SK-N-SH (cell line): ENCODE measurements at regions not wholly inside any gene's neighbourhood (a gene's known extent, or its start where the extent isn't known, plus 50 kb on each side); places are given as distances from the start of the nearest gene placed in this dataset.

Experiments used
- CTCF ChIA-PET: fragments of 300-600, 350-600 bp; formaldehyde crosslinking; extraction: SDS; loops from one replicate; lab custom pipeline; 2021; lab: Yijun Ruan, JAX
- POLR2A ChIA-PET: fragments of 350-600 bp; sonication (Branson Sonifier 250); formaldehyde crosslinking; extraction: SDS; loops from one replicate; lab custom pipeline; 2020; ENCODE audit warnings: antibody characterized with exemption, inconsistent platforms; lab: Yijun Ruan, JAX
- DNase-seq: peaks from one replicate; pipeline ENCODE4 v3.0.0; 2012
- H2AFZ ChIP-seq: fragments of 200-600 bp; sonication (generic); 2 replicates; pipeline ENCODE4 v1.8.1; 2016; ENCODE audit warnings: antibody characterized with exemption, mild to moderate bottlenecking, low read depth
- H3F3A ChIP-seq: fragments of 200-600 bp; sonication (generic); replicated peaks from 2 replicates; pipeline ENCODE3; 2016; ENCODE audit warnings: antibody characterized with exemption, mild to moderate bottlenecking; ENCODE audit not compliant: insufficient read depth
- H3K27ac ChIP-seq, 2 experiments: fragments of 200-500 bp in 1 of 2; fragments of 200-600 bp in 1 of 2; sonication (Bioruptor generic) in 1 of 2; sonication (generic), shearing (Covaris generic) in 1 of 2; 2 replicates each; pipeline versions ENCODE4 v1.5.1 to v1.6.1; 2014 to 2016; ENCODE audit warnings: low read depth in 2 of 2, inconsistent platforms in 1 of 2, low read length in 1 of 2, mild to moderate bottlenecking in 1 of 2, mixed read lengths in 1 of 2
- H3K27me3 ChIP-seq: fragments of 200-600 bp; sonication (generic), shearing (Covaris generic); 2 replicates; pipeline ENCODE4 v1.6.1; 2016; ENCODE audit warnings: mixed run types; ENCODE audit not compliant: insufficient read depth
- H3K36me3 ChIP-seq, 2 experiments: fragments of 200-500 bp in 1 of 2; fragments of 200-600 bp in 1 of 2; sonication (Bioruptor generic) in 1 of 2; sonication (generic) in 1 of 2; replicated peaks in 1 of 2; 2 replicates each; pipeline versions ENCODE3 to v1.5.1; 2014 to 2016; ENCODE audit warnings: low read length in 1 of 2, mild to moderate bottlenecking in 1 of 2; ENCODE audit not compliant: insufficient read depth in 2 of 2, control insufficient read depth in 1 of 2
- H3K4me1 ChIP-seq, 2 experiments: fragments of 200-500 bp in 1 of 2; fragments of 200-600 bp in 1 of 2; sonication (Bioruptor generic) in 1 of 2; sonication (generic), shearing (Covaris generic) in 1 of 2; 2 replicates each; pipeline versions ENCODE4 v1.5.1 to v1.6.1; 2014 to 2016; ENCODE audit warnings: low read depth in 1 of 2, low read length in 1 of 2, mixed run types in 1 of 2; ENCODE audit not compliant: insufficient read depth in 2 of 2, control insufficient read depth in 1 of 2
- H3K4me2 ChIP-seq: fragments of 200-600 bp; sonication (generic), shearing (Covaris generic); 2 replicates; pipeline ENCODE4 v1.6.1; 2017; ENCODE audit warnings: mixed run types
- H3K4me3 ChIP-seq, 2 experiments: fragments of 200-500 bp in 1 of 2; fragments of 200-600 bp in 1 of 2; sonication (Bioruptor generic) in 1 of 2; sonication (generic), shearing (Covaris generic) in 1 of 2; 2 replicates each; pipeline versions ENCODE4 v1.5.1 to v1.8.1; 2014 to 2016; ENCODE audit warnings: low read depth in 2 of 2, inconsistent platforms in 1 of 2, low read length in 1 of 2, mild to moderate bottlenecking in 1 of 2, mixed read lengths in 1 of 2, moderate library complexity in 1 of 2
- H3K79me2 ChIP-seq: fragments of 200-600 bp; sonication (generic); 2 replicates; pipeline ENCODE4 v1.8.1; 2017; ENCODE audit warnings: mild to moderate bottlenecking; ENCODE audit not compliant: insufficient read depth
- H3K9ac ChIP-seq: fragments of 200-600 bp; sonication (generic); 2 replicates; pipeline ENCODE4 v1.6.1; 2017; ENCODE audit warnings: mixed run types
- H3K9me2 ChIP-seq: fragments of 200-600 bp; sonication (generic); 2 replicates; pipeline ENCODE4 v1.6.1; 2017; ENCODE audit warnings: mixed run types
- H3K9me3 ChIP-seq: fragments of 200-600 bp; sonication (generic); 2 replicates; pipeline ENCODE4 v1.6.1; 2017; ENCODE audit warnings: mixed run types, mild to moderate bottlenecking, moderate library complexity
- H4K20me1 ChIP-seq: fragments of 200-600 bp; sonication (generic); 2 replicates; pipeline ENCODE4 v1.6.1; 2017; ENCODE audit warnings: mild to moderate bottlenecking, mixed run types; ENCODE audit not compliant: insufficient read depth
- ELF1 ChIP-seq: IDR thresholded peaks from 2 replicates; pipeline ENCODE4 v1.4.0; 2012
- FOXM1 ChIP-seq: IDR thresholded peaks from 2 replicates; pipeline ENCODE4 v1.4.0; 2012; ENCODE audit warnings: low read depth, mild to moderate bottlenecking
- GABPA ChIP-seq: IDR thresholded peaks from 2 replicates; pipeline ENCODE4 v1.4.0; 2012; ENCODE audit warnings: low read depth, mild to moderate bottlenecking
- IRF3 ChIP-seq: fragments of 150-350 bp; IDR thresholded peaks from 2 replicates; pipeline ENCODE4 v1.6.1; 2016; ENCODE audit warnings: mild to moderate bottlenecking, low read depth, low read length
- MEF2A ChIP-seq: IDR thresholded peaks from 2 replicates; pipeline ENCODE4 v1.4.0; 2012; ENCODE audit warnings: low read depth, borderline replicate concordance
- POLR2AphosphoS5 ChIP-seq: IDR thresholded peaks from 2 replicates; pipeline ENCODE4 v1.6.1; 2012; ENCODE audit warnings: low read depth, low read length
- RAD21 ChIP-seq: IDR thresholded peaks from 2 replicates; pipeline ENCODE4 v1.6.1; 2012; ENCODE audit warnings: mild to moderate bottlenecking, low read length
- RCOR1 ChIP-seq: fragments of 150-350 bp; IDR thresholded peaks from 2 replicates; pipeline ENCODE4 v1.6.1; 2017; ENCODE audit warnings: antibody characterized with exemption, low read length
- REST ChIP-seq: IDR thresholded peaks from 2 replicates; pipeline ENCODE4 v1.6.1; 2012; ENCODE audit warnings: mild to moderate bottlenecking, low read depth, low read length, moderate library complexity
- SIN3A ChIP-seq: IDR thresholded peaks from 2 replicates; pipeline ENCODE4 v1.6.1; 2012; ENCODE audit warnings: low read depth, mild to moderate bottlenecking, low read length, moderate library complexity, borderline replicate concordance
- TCF12 ChIP-seq: IDR thresholded peaks from 2 replicates; pipeline ENCODE4 v1.4.0; 2012
- USF1 ChIP-seq: IDR thresholded peaks from 2 replicates; pipeline ENCODE4 v1.4.0; 2012; ENCODE audit warnings: low read depth, borderline replicate concordance
- USF2 ChIP-seq: fragments of 150-350 bp; IDR thresholded peaks from 2 replicates; pipeline ENCODE4 v1.6.1; 2017; ENCODE audit warnings: antibody characterized with exemption, low read length, low read depth, borderline replicate concordance
- ZBTB33 ChIP-seq: IDR thresholded peaks from 2 replicates; pipeline ENCODE4 v1.4.0; 2012; ENCODE audit warnings: low read depth, borderline replicate concordance
- WGBS: methylation state at CpG from one replicate; pipeline ENCODE4 v1.1.6; 2017; ENCODE audit warnings: low lambda C conversion rate; 5-methylcytosine and 5-hydroxymethylcytosine counted together

- H3K4me2 ChIP-seq = no peak overlapping the region
- POLR2A ChIA-PET = no interaction called here
- H3K9me2 ChIP-seq = no peaks in the 10 kb centered on the region
- no peak overlapping the region for H3K9ac ChIP-seq
- TF ChIP-seq USF1 = no peak
- no peak for TF ChIP-seq FOXM1
- no peak for TF ChIP-seq GABPA
- TF ChIP-seq RAD21 = no peak
- TF ChIP-seq TCF12 = no peak
- TF ChIP-seq MEF2A = no peak
- TF ChIP-seq ZBTB33 = no peak
- no peak for TF ChIP-seq RCOR1
- TF ChIP-seq POLR2AphosphoS5 = no peak
- TF ChIP-seq USF2 = no peak
- no peak for TF ChIP-seq IRF3
- no peak for TF ChIP-seq ELF1
- TF ChIP-seq REST = no peak
- no peak for TF ChIP-seq SIN3A
- no peaks in the 10 kb centered on the region for H4K20me1 ChIP-seq
- WGBS = 11% methylated on average over 1 of the region's 1 CpG
- no peaks in the 10 kb centered on the region for H3F3A ChIP-seq
- no peaks in the 10 kb centered on the region for H3K36me3 ChIP-seq
- H3K79me2 ChIP-seq = no peaks in the 10 kb centered on the region
- peaks cover 10% of the 10 kb centered on the region; the same call in 1 of the 2 replicates for H3K9me3 ChIP-seq
- H3K27me3 ChIP-seq = no peaks in the 10 kb centered on the region
- CTCF ChIA-PET = no interaction called here
- H3K4me1 ChIP-seq = no peaks in the 10 kb centered on the region
- DNase-seq = no peak
- H3K4me3 ChIP-seq = no peak overlapping the region
- H2AFZ ChIP-seq = no peak overlapping the region
- no peak overlapping the region for H3K27ac ChIP-seq
Observed at GRCh38 chr18:75958683-75959082, 531.2 kb upstream of the SMIM21 start.
